ENCODE measurements at regions not wholly inside any gene's neighbourhood (a gene's known extent, or its start where the extent isn't known, plus 50 kb on each side); places are given as distances from the start of the nearest gene placed in this dataset.

- TF ChIP-seq POLR2AphosphoS5 (IDR thresholded peaks at IDR 0.05) (no peak), EP300 (IDR thresholded peaks at IDR 0.05) (no peak)
- TF ChIP-seq, protein P1, sequence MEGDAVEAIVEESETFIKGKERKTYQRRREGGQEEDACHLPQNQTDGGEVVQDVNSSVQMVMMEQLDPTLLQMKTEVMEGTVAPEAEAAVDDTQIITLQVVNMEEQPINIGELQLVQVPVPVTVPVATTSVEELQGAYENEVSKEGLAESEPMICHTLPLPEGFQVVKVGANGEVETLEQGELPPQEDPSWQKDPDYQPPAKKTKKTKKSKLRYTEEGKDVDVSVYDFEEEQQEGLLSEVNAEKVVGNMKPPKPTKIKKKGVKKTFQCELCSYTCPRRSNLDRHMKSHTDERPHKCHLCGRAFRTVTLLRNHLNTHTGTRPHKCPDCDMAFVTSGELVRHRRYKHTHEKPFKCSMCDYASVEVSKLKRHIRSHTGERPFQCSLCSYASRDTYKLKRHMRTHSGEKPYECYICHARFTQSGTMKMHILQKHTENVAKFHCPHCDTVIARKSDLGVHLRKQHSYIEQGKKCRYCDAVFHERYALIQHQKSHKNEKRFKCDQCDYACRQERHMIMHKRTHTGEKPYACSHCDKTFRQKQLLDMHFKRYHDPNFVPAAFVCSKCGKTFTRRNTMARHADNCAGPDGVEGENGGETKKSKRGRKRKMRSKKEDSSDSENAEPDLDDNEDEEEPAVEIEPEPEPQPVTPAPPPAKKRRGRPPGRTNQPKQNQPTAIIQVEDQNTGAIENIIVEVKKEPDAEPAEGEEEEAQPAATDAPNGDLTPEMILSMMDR (IDR thresholded peaks at IDR 0.05): no peak
Measured at GRCh38 chr7:41568135-41568534, 134.8 kb downstream of the INHBA start.

Measured in stomach (tissue), 4 donors.